GM19468 (cell line): ENCODE measurements at regions not wholly inside any gene's neighbourhood (a gene's known extent, or its start where the extent isn't known, plus 50 kb on each side); places are given as distances from the start of the nearest gene placed in this dataset.

Source experiments
- ATAC-seq: cut with Tn5 transposase; IDR thresholded peaks from one replicate; pipeline ENCODE4 v1.9.1; 2021; ENCODE audit warnings: mild to moderate bottlenecking, moderate library complexity, moderate number of reproducible peaks; ENCODE audit not compliant: unreplicated experiment; ENCODE audit errors: extremely low read depth

GRCh38 chr1:81371864-81372263, 428.9 kb upstream of the ADGRL2 start:
- no peak for ATAC-seq

GRCh38 chr1:81369833-81370232, 430.9 kb upstream of the ADGRL2 start:
- no peak for ATAC-seq

GRCh38 chr1:81366173-81366572, 434.6 kb upstream of the ADGRL2 start:
- no peak for ATAC-seq

GRCh38 chr1:81364088-81364487, 436.6 kb upstream of the ADGRL2 start:
- ATAC-seq = no peak

- no peak for ATAC-seq
These were observed 442.6 kb upstream of the ADGRL2 start for GRCh38 chr1:81358151-81358550.

- ATAC-seq = no peak
These were observed 448.9 kb upstream of the ADGRL2 start for GRCh38 chr1:81351864-81352263.

- no peak for ATAC-seq
These were observed 451.4 kb upstream of the ADGRL2 start for GRCh38 chr1:81349194-81349965.

- ATAC-seq = no peak
These were observed 455.6 kb upstream of the ADGRL2 start for GRCh38 chr1:81345110-81345509.

- no peak for ATAC-seq
These were observed 460.5 kb upstream of the ADGRL2 start for GRCh38 chr1:81340239-81340638.

- no peak for ATAC-seq
These were observed 463.5 kb upstream of the ADGRL2 start for GRCh38 chr1:81337226-81337625.

- ATAC-seq = no peak
These were observed 464.9 kb upstream of the ADGRL2 start for GRCh38 chr1:81335876-81336275.

- no peak for ATAC-seq
These were observed 470.2 kb upstream of the ADGRL2 start for GRCh38 chr1:81330521-81330920.

- no peak for ATAC-seq
These were observed 470.6 kb upstream of the ADGRL2 start for GRCh38 chr1:81330111-81330510.

GRCh38 chr1:81329041-81329440, 471.7 kb upstream of the ADGRL2 start:
- no peak for ATAC-seq

GRCh38 chr1:81327743-81328142, 473.0 kb upstream of the ADGRL2 start:
- no peak for ATAC-seq

GRCh38 chr1:81327103-81327710, 473.5 kb upstream of the ADGRL2 start:
- ATAC-seq = no peak

- ATAC-seq = no peak
These were observed 474.5 kb upstream of the ADGRL2 start for GRCh38 chr1:81326212-81326611.

GRCh38 chr1:81325397-81325796, 475.3 kb upstream of the ADGRL2 start:
- no peak for ATAC-seq

GRCh38 chr1:81323862-81324261, 476.9 kb upstream of the ADGRL2 start:
- ATAC-seq = no peak

- ATAC-seq = no peak
These were observed 483.5 kb upstream of the ADGRL2 start for GRCh38 chr1:81317191-81317590.

- ATAC-seq = no peak
These were observed 486.1 kb upstream of the ADGRL2 start for GRCh38 chr1:81314513-81315233.
